Neural cell (in vitro differentiated cells): ENCODE measurements at regions not wholly inside any gene's neighbourhood (a gene's known extent, or its start where the extent isn't known, plus 50 kb on each side); places are given as distances from the start of the nearest gene placed in this dataset.

Source experiments
- H2AFZ ChIP-seq: fragments of 200-600, 300-800 bp; sonication (generic), shearing (Covaris generic); 2 replicates; pipeline ENCODE4 v1.6.0; 2014; ENCODE audit warnings: low read depth, mild to moderate bottlenecking, antibody characterized with exemption, low read length, moderate library complexity
- H3F3A ChIP-seq: fragments of 200-600 bp; shearing (Covaris generic); 2 replicates; pipeline ENCODE4 v1.6.1; 2016; ENCODE audit warnings: mild to moderate bottlenecking, moderate library complexity, mixed read lengths, antibody characterized with exemption, low read length; ENCODE audit not compliant: insufficient read depth, poor library complexity, severe bottlenecking
- H3K27ac ChIP-seq: fragments of 200-600, 300-800 bp; sonication (generic), shearing (Covaris generic); 2 replicates; pipeline ENCODE4 v1.5.1; 2014; ENCODE audit warnings: mild to moderate bottlenecking, low read length, moderate library complexity
- H3K27me3 ChIP-seq: fragments of 300-800, 200-600 bp; sonication (generic), shearing (Covaris generic); 2 replicates; pipeline ENCODE4 v1.6.0; 2014; ENCODE audit warnings: mild to moderate bottlenecking, low read depth, low read length, moderate library complexity; ENCODE audit not compliant: insufficient read depth
- H3K36me3 ChIP-seq: fragments of 300-800, 200-600 bp; sonication (generic), shearing (Covaris generic); 2 replicates; pipeline ENCODE4 v1.5.1; 2014; ENCODE audit warnings: mild to moderate bottlenecking, antibody characterized with exemption, low read length, moderate library complexity; ENCODE audit not compliant: insufficient read depth
- H3K4me2 ChIP-seq: fragments of 300-800, 200-600 bp; sonication (generic), shearing (Covaris generic); 2 replicates; pipeline ENCODE4 v1.6.0; 2014; ENCODE audit warnings: mild to moderate bottlenecking, low read length
- H3K4me3 ChIP-seq: fragments of 300-800, 200-600 bp; sonication (generic), shearing (Covaris generic); 2 replicates; pipeline ENCODE4 v1.5.1; 2014; ENCODE audit warnings: mild to moderate bottlenecking, low read length, moderate library complexity
- H3K79me2 ChIP-seq: fragments of 200-600 bp; shearing (Covaris generic); replicated peaks from 2 replicates; pipeline ENCODE4 v1.6.0; 2014; ENCODE audit warnings: mild to moderate bottlenecking, low read length, moderate library complexity; ENCODE audit not compliant: insufficient read depth
- H3K9ac ChIP-seq: fragments of 300-800, 200-600 bp; sonication (generic), shearing (Covaris generic); 2 replicates; pipeline ENCODE4 v1.6.1; 2016; ENCODE audit warnings: mild to moderate bottlenecking, low read length, mixed read lengths
- H3K9me2 ChIP-seq: fragments of 200-600 bp; shearing (Covaris generic); 2 replicates; pipeline ENCODE4 v1.6.1; 2016; ENCODE audit warnings: mild to moderate bottlenecking, low read length, mixed read lengths; ENCODE audit not compliant: insufficient read depth
- H3K9me3 ChIP-seq: fragments of 200-600, 300-800 bp; sonication (generic), shearing (Covaris generic); 2 replicates; pipeline ENCODE4 v1.6.1; 2016; ENCODE audit warnings: mild to moderate bottlenecking, mixed run types, low read length, moderate library complexity, mixed read lengths
- H4K20me1 ChIP-seq: fragments of 200-600 bp; shearing (Covaris generic); 2 replicates; pipeline ENCODE4 v1.6.1; 2016; ENCODE audit warnings: mild to moderate bottlenecking, mixed run types; ENCODE audit not compliant: insufficient read depth
- CTCF ChIP-seq: fragments of 450-650 bp; IDR thresholded peaks from 2 replicates; pipeline ENCODE4 v1.5.1; 2014; ENCODE audit warnings: antibody characterized with exemption, mild to moderate bottlenecking, moderate library complexity; ENCODE audit not compliant: poor library complexity, severe bottlenecking
- EP300 ChIP-seq: fragments of 450-650 bp; conservative IDR thresholded peaks from 2 replicates; pipeline ENCODE4 v1.6.1; 2014; ENCODE audit warnings: antibody characterized with exemption, mild to moderate bottlenecking, moderate library complexity; ENCODE audit not compliant: poor library complexity, severe bottlenecking
- EZH2 ChIP-seq: fragments of 200-600, 300-800 bp; shearing (Covaris generic), sonication (generic); IDR thresholded peaks from 2 replicates; pipeline ENCODE4 v1.6.1; 2014; ENCODE audit warnings: antibody characterized with exemption, low read length, borderline replicate concordance, mild to moderate bottlenecking; ENCODE audit not compliant: insufficient read depth, poor library complexity, severe bottlenecking
- MXI1 ChIP-seq: fragments of 450-650 bp; conservative IDR thresholded peaks from 2 replicates; pipeline ENCODE4 v1.6.1; 2014; ENCODE audit warnings: antibody characterized with exemption, mild to moderate bottlenecking; ENCODE audit not compliant: poor library complexity, severe bottlenecking
- POLR2AphosphoS5 ChIP-seq: IDR thresholded peaks from 2 replicates; pipeline ENCODE4 v1.6.1; 2012
- RAD21 ChIP-seq: fragments of 450-650 bp; conservative IDR thresholded peaks from 2 replicates; pipeline ENCODE4 v1.6.1; 2014; ENCODE audit warnings: antibody characterized with exemption, mild to moderate bottlenecking, moderate library complexity
- REST ChIP-seq: IDR thresholded peaks from 2 replicates; pipeline ENCODE4 v1.6.1; 2012; ENCODE audit warnings: borderline replicate concordance
- SMC3 ChIP-seq: fragments of 450-650 bp; conservative IDR thresholded peaks from 2 replicates; pipeline ENCODE4 v1.6.1; 2014; ENCODE audit warnings: antibody characterized with exemption, mild to moderate bottlenecking, moderate library complexity; ENCODE audit not compliant: poor library complexity
- TAF1 ChIP-seq: IDR thresholded peaks from 2 replicates; pipeline ENCODE4 v1.6.1; 2012; ENCODE audit warnings: low read depth

DNA sequence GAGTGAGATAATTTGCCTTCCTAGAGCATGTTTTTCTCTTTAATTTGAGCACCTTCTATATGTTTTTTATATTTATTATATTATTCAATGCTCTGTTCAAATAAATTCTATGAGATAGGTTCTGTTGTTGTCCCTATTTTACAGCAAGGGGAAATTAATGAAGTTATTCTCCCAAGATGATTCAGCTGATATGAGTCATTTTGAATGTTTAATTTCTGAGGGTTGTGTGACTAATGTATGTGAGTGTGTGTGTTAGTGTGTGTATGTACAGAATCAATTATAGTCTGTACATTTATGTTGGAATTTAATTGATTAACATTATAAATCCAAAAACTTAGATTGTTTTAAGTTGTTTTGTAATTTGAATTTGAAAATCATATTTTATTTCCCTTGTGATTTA lies 1536.7 kb upstream of the B3GALT2 start:
- Histone ChIP-seq H3K27me3 (no peaks in the 10 kb centered on the region), H3K36me3 (no peaks in the 10 kb centered on the region), H2AFZ (no peak overlapping the region), H4K20me1 (no peaks in the 10 kb centered on the region), H3K4me3 (no peak overlapping the region), H3K9me3 (no peaks in the 10 kb centered on the region), H3K27ac (no peak overlapping the region), H3K4me2 (no peak overlapping the region), H3K9me2 (no peaks in the 10 kb centered on the region), H3F3A (no peaks in the 10 kb centered on the region), H3K79me2 (no peaks in the 10 kb centered on the region), H3K9ac (no peak overlapping the region)
- no peak for TF ChIP-seq REST
- TF ChIP-seq TAF1, result no peak

- no peak overlapping the region for H3K27ac ChIP-seq
- no peaks in the 10 kb centered on the region for H3K27me3 ChIP-seq
- no peaks in the 10 kb centered on the region for H3K79me2 ChIP-seq
- H2AFZ ChIP-seq, result no peak overlapping the region
- TF ChIP-seq SMC3 (no peak), POLR2AphosphoS5 (no peak), TAF1 (no peak), CTCF (no peak), RAD21 (no peak), EP300 (no peak), EZH2 (no peak)
- no peak overlapping the region for H3K9ac ChIP-seq
- no peaks in the 10 kb centered on the region for H3K36me3 ChIP-seq
- H3F3A ChIP-seq, result no peaks in the 10 kb centered on the region
- H4K20me1 ChIP-seq, result no peaks in the 10 kb centered on the region
- H3K9me3 ChIP-seq, result no peaks in the 10 kb centered on the region
- H3K9me2 ChIP-seq, result no peaks in the 10 kb centered on the region
- H3K4me3 ChIP-seq, result no peak overlapping the region
- no peak overlapping the region for H3K4me2 ChIP-seq
Observed at GRCh38 chr1:194717941-194718340, 1531.5 kb upstream of the B3GALT2 start.

DNA sequence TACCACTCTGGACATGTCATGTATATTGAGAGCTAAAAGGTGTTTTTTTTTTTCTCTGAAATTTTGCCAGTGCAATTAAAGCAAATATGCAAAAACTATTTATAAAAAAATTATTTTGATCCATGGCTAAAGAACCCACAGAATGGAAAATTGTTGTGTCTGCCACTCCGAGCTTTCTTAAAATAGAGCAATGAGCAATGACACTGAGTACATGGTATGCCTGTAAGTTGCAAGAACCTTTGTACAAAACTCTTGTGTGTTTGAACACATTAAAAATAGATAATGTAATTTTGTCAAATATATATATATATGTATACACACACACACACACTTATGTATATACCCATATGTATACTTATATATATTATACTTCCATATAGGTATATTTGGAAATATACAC lies 1530.9 kb upstream of the B3GALT2 start:
- no peaks in the 10 kb centered on the region for H3F3A ChIP-seq
- TF ChIP-seq CTCF (no peak), POLR2AphosphoS5 (no peak), REST (no peak), EP300 (no peak), EZH2 (no peak), MXI1 (no peak), RAD21 (no peak), SMC3 (no peak), TAF1 (no peak)
- no peaks in the 10 kb centered on the region for H3K9me2 ChIP-seq
- H3K4me2 ChIP-seq, result no peak overlapping the region
- no peak overlapping the region for H3K4me3 ChIP-seq
- no peak overlapping the region for H3K27ac ChIP-seq
- H3K9ac ChIP-seq, result no peak overlapping the region
- H4K20me1 ChIP-seq, result no peaks in the 10 kb centered on the region
- no peaks in the 10 kb centered on the region for H3K9me3 ChIP-seq
- no peaks in the 10 kb centered on the region for H3K36me3 ChIP-seq
- H3K27me3 ChIP-seq, result no peaks in the 10 kb centered on the region
- no peaks in the 10 kb centered on the region for H3K79me2 ChIP-seq
- H2AFZ ChIP-seq, result no peak overlapping the region
